ENCODE measurements at regions not wholly inside any gene's neighbourhood (a gene's known extent, or its start where the extent isn't known, plus 50 kb on each side); places are given as distances from the start of the nearest gene placed in this dataset.

GRCh38 chr9:1771094-1771789, 243.9 kb upstream of the SMARCA2 start:
- Mint-ChIP-seq H3K27me3 (ENCODE audit: insufficient read depth) (no peaks in the 10 kb centered on the region), H3K4me1 (ENCODE audit: low read depth) (no peaks in the 10 kb centered on the region), H3K27ac (no peak overlapping the region), H3K4me3 (no peak overlapping the region), H3K9me3 (no peaks in the 10 kb centered on the region), H3K36me3 (ENCODE audit: low read depth) (no peaks in the 10 kb centered on the region)
- DNase-seq (ENCODE audit: low spot score), result no peak
- intact Hi-C loops (cut with micrococcal nuclease), result no loop called here

- H3K4me3 Mint-ChIP-seq, result no peak overlapping the region
- intact Hi-C loops (cut with micrococcal nuclease), result no loop called here
- no peaks in the 10 kb centered on the region for H3K36me3 Mint-ChIP-seq (ENCODE audit: low read depth)
- H3K27ac Mint-ChIP-seq, result no peak overlapping the region
- no peaks in the 10 kb centered on the region for H3K9me3 Mint-ChIP-seq
- no peaks in the 10 kb centered on the region for H3K4me1 Mint-ChIP-seq (ENCODE audit: low read depth)
- peaks cover 2% of the 10 kb centered on the region for H3K27me3 Mint-ChIP-seq (ENCODE audit: insufficient read depth)
- no peak for DNase-seq (ENCODE audit: low spot score)
Measured at GRCh38 chr9:1775230-1775629, 239.9 kb upstream of the SMARCA2 start.

- H3K9me3 Mint-ChIP-seq, result no peaks in the 10 kb centered on the region
- no peaks in the 10 kb centered on the region for H3K4me1 Mint-ChIP-seq (ENCODE audit: low read depth)
- DNase-seq (ENCODE audit: low spot score), result no peak
- no peak overlapping the region for H3K4me3 Mint-ChIP-seq
- no peaks in the 10 kb centered on the region for H3K36me3 Mint-ChIP-seq (ENCODE audit: low read depth)
- no peak overlapping the region for H3K27ac Mint-ChIP-seq
- intact Hi-C loops (cut with micrococcal nuclease), result no loop called here
- H3K27me3 Mint-ChIP-seq (ENCODE audit: insufficient read depth), result peaks cover 4% of the 10 kb centered on the region
Measured at GRCh38 chr9:1776668-1777067, 238.5 kb upstream of the SMARCA2 start.

- intact Hi-C loops (cut with micrococcal nuclease), result no loop called here
- no peak overlapping the region for H3K4me3 Mint-ChIP-seq
- no peak for DNase-seq (ENCODE audit: low spot score)
- no peaks in the 10 kb centered on the region for H3K4me1 Mint-ChIP-seq (ENCODE audit: low read depth)
- no peaks in the 10 kb centered on the region for H3K36me3 Mint-ChIP-seq (ENCODE audit: low read depth)
- no peaks in the 10 kb centered on the region for H3K9me3 Mint-ChIP-seq
- H3K27ac Mint-ChIP-seq, result no peak overlapping the region
- H3K27me3 Mint-ChIP-seq (ENCODE audit: insufficient read depth), result peaks cover 2% of the 10 kb centered on the region
Measured at GRCh38 chr9:1791191-1791590, 224.0 kb upstream of the SMARCA2 start.

GRCh38 chr9:1794547-1795270, 220.4 kb upstream of the SMARCA2 start:
- Mint-ChIP-seq H3K4me3 (no peak overlapping the region), H3K36me3 (ENCODE audit: low read depth) (no peaks in the 10 kb centered on the region), H3K9me3 (no peaks in the 10 kb centered on the region), H3K27me3 (ENCODE audit: insufficient read depth) (no peaks in the 10 kb centered on the region), H3K4me1 (ENCODE audit: low read depth) (no peaks in the 10 kb centered on the region), H3K27ac (no peak overlapping the region)
- DNase-seq (ENCODE audit: low spot score), result no peak
- intact Hi-C loops (cut with micrococcal nuclease), result no loop called here

- intact Hi-C loops (cut with micrococcal nuclease), result loop anchor here (5.0 to 10.0 kb wide), 2 partner anchors 208 to 281 kb away; no protein-coding TSS in a partner anchor
- no peak overlapping the region for H3K27ac Mint-ChIP-seq
- no peak for DNase-seq (ENCODE audit: low spot score)
Measured at GRCh38 chr9:1804128-1804865, 210.8 kb upstream of the SMARCA2 start.

GRCh38 chr9:1829719-1830118, 185.4 kb upstream of the SMARCA2 start:
- Mint-ChIP-seq H3K36me3 (ENCODE audit: low read depth) (no peaks in the 10 kb centered on the region), H3K27ac (no peak overlapping the region), H3K9me3 (no peaks in the 10 kb centered on the region), H3K4me1 (ENCODE audit: low read depth) (no peaks in the 10 kb centered on the region), H3K4me3 (no peak overlapping the region), H3K27me3 (ENCODE audit: insufficient read depth) (peaks cover 8% of the 10 kb centered on the region)
- intact Hi-C loops (cut with micrococcal nuclease), result no loop called here
- DNase-seq (ENCODE audit: low spot score), result no peak

More at GRCh38 chr9:1804128-1804865, 210.8 kb upstream of the SMARCA2 start:
- Mint-ChIP-seq H3K27me3 (ENCODE audit: insufficient read depth) (no peaks in the 10 kb centered on the region), H3K36me3 (ENCODE audit: low read depth) (no peaks in the 10 kb centered on the region), H3K4me3 (no peak overlapping the region), H3K4me1 (ENCODE audit: low read depth) (no peaks in the 10 kb centered on the region), H3K9me3 (no peaks in the 10 kb centered on the region)

GRCh38 chr9:1832960-1833359, 182.2 kb upstream of the SMARCA2 start:
- intact Hi-C loops (cut with micrococcal nuclease), result no loop called here
- DNase-seq (ENCODE audit: low spot score), result no peak
- no peak overlapping the region for H3K4me3 Mint-ChIP-seq

GRCh38 chr9:1837453-1838084, 177.6 kb upstream of the SMARCA2 start:
- Mint-ChIP-seq H3K4me3 (no peak overlapping the region), H3K36me3 (ENCODE audit: low read depth) (no peaks in the 10 kb centered on the region), H3K27me3 (ENCODE audit: insufficient read depth) (peaks cover 3% of the 10 kb centered on the region), H3K27ac (no peak overlapping the region), H3K4me1 (ENCODE audit: low read depth) (no peaks in the 10 kb centered on the region), H3K9me3 (no peaks in the 10 kb centered on the region)
- intact Hi-C loops (cut with micrococcal nuclease), result no loop called here
- DNase-seq (ENCODE audit: low spot score), result no peak

More at GRCh38 chr9:1832960-1833359, 182.2 kb upstream of the SMARCA2 start:
- Mint-ChIP-seq H3K4me1 (ENCODE audit: low read depth) (no peaks in the 10 kb centered on the region), H3K27ac (no peak overlapping the region), H3K36me3 (ENCODE audit: low read depth) (no peaks in the 10 kb centered on the region), H3K9me3 (no peaks in the 10 kb centered on the region), H3K27me3 (ENCODE audit: insufficient read depth) (peaks cover 8% of the 10 kb centered on the region)

GRCh38 chr9:1839909-1840308, 175.2 kb upstream of the SMARCA2 start:
- Mint-ChIP-seq H3K36me3 (ENCODE audit: low read depth) (no peaks in the 10 kb centered on the region), H3K27me3 (ENCODE audit: insufficient read depth) (no peaks in the 10 kb centered on the region), H3K27ac (no peak overlapping the region), H3K4me3 (no peak overlapping the region), H3K4me1 (ENCODE audit: low read depth) (no peaks in the 10 kb centered on the region), H3K9me3 (no peaks in the 10 kb centered on the region)
- DNase-seq (ENCODE audit: low spot score), result no peak
- intact Hi-C loops (cut with micrococcal nuclease), result no loop called here

- H3K4me3 Mint-ChIP-seq, result no peak overlapping the region
- H3K4me1 Mint-ChIP-seq (ENCODE audit: low read depth), result no peaks in the 10 kb centered on the region
- no peaks in the 10 kb centered on the region for H3K27me3 Mint-ChIP-seq (ENCODE audit: insufficient read depth)
- H3K36me3 Mint-ChIP-seq (ENCODE audit: low read depth), result no peaks in the 10 kb centered on the region
- no peak for DNase-seq (ENCODE audit: low spot score)
- H3K27ac Mint-ChIP-seq, result no peak overlapping the region
- H3K9me3 Mint-ChIP-seq, result no peaks in the 10 kb centered on the region
- intact Hi-C loops (cut with micrococcal nuclease), result no loop called here
Measured at GRCh38 chr9:1845425-1845824, 169.7 kb upstream of the SMARCA2 start.

GRCh38 chr9:1855726-1856125, 159.4 kb upstream of the SMARCA2 start:
- no peaks in the 10 kb centered on the region for H3K36me3 Mint-ChIP-seq (ENCODE audit: low read depth)
- no peaks in the 10 kb centered on the region for H3K27me3 Mint-ChIP-seq (ENCODE audit: insufficient read depth)
- no peak overlapping the region for H3K4me3 Mint-ChIP-seq
- no peaks in the 10 kb centered on the region for H3K4me1 Mint-ChIP-seq (ENCODE audit: low read depth)
- H3K9me3 Mint-ChIP-seq, result no peaks in the 10 kb centered on the region
- DNase-seq (ENCODE audit: low spot score), result no peak
- no peak overlapping the region for H3K27ac Mint-ChIP-seq
- intact Hi-C loops (cut with micrococcal nuclease), result no loop called here

GRCh38 chr9:1857808-1858207, 157.3 kb upstream of the SMARCA2 start:
- intact Hi-C loops (cut with micrococcal nuclease), result no loop called here
- no peaks in the 10 kb centered on the region for H3K4me1 Mint-ChIP-seq (ENCODE audit: low read depth)
- no peak overlapping the region for H3K4me3 Mint-ChIP-seq
- H3K36me3 Mint-ChIP-seq (ENCODE audit: low read depth), result no peaks in the 10 kb centered on the region
- no peak for DNase-seq (ENCODE audit: low spot score)
- peaks cover 6% of the 10 kb centered on the region for H3K27me3 Mint-ChIP-seq (ENCODE audit: insufficient read depth)
- H3K27ac Mint-ChIP-seq, result no peak overlapping the region
- H3K9me3 Mint-ChIP-seq, result peaks cover 5% of the 10 kb centered on the region

Data from activated T-helper 1 cell treated with anti-CD3 and anti-CD28 coated beads, Interleukin-12 subunit alpha, Interleukin-12 subunit beta, Interleukin-2, Interleukin-4 antibody, amounts not matched to agents 30 ng/mL and 10 ng/mL and 1 ng/mL, durations not matched to agents 14 hours and 24 hours and 36 hours (primary cell).